Left kidney (tissue), 1 donor: ENCODE measurements at regions not wholly inside any gene's neighbourhood (a gene's known extent, or its start where the extent isn't known, plus 50 kb on each side); places are given as distances from the start of the nearest gene placed in this dataset.
A peak's percentile ranks its signal among the peaks of the same experiment; 100 is the strongest.
"Not testable (repeated sequence)": the region's sequence is repeated elsewhere in the genome, so short reads cannot be mapped to it uniquely, and the experiment has no call there.

Source experiments
- DNase-seq: peaks from one replicate; pipeline ENCODE4 v3.0.0-alpha.2; 2013

- DNase-seq: no peak
Measured at GRCh38 chr3:65172209-65172608, 484.4 kb upstream of the ADAMTS9 start.

- DNase-seq: no peak
Measured at GRCh38 chr3:65170390-65171042, 482.7 kb upstream of the ADAMTS9 start.

- DNase-seq: no peak
Measured at GRCh38 chr3:65169961-65170360, 482.2 kb upstream of the ADAMTS9 start.

GRCh38 chr3:65168547-65168946 is 480.7 kb upstream of the ADAMTS9 start:
- DNase-seq: no peak

GRCh38 chr3:65166531-65166930 is 478.7 kb upstream of the ADAMTS9 start:
- DNase-seq: no peak

GRCh38 chr3:65158023-65158422 is 470.2 kb upstream of the ADAMTS9 start:
- no peak for DNase-seq

GRCh38 chr3:65153850-65154512 is 466.2 kb upstream of the ADAMTS9 start:
- DNase-seq: no peak

GRCh38 chr3:65151666-65152065 is 463.9 kb upstream of the ADAMTS9 start:
- DNase-seq: no peak

GRCh38 chr3:65149877-65150276 is 462.1 kb upstream of the ADAMTS9 start:
- DNase-seq: no peak

- DNase-seq: no peak
Measured at GRCh38 chr3:65148687-65149086, 460.9 kb upstream of the ADAMTS9 start.

GRCh38 chr3:65146179-65146578 is 458.4 kb upstream of the ADAMTS9 start:
- DNase-seq: peak; percentile 18

GRCh38 chr3:65145680-65146079 is 457.9 kb upstream of the ADAMTS9 start:
- DNase-seq: no peak

GRCh38 chr3:65144791-65145351 is 457.1 kb upstream of the ADAMTS9 start:
- DNase-seq: no peak

GRCh38 chr3:65142456-65142855 is 454.7 kb upstream of the ADAMTS9 start:
- DNase-seq: no peak

GRCh38 chr3:65138556-65138955 is 450.8 kb upstream of the ADAMTS9 start:
- DNase-seq: no peak

GRCh38 chr3:65133752-65134151 is 446.0 kb upstream of the ADAMTS9 start:
- DNase-seq: not testable (repeated sequence)

- no peak for DNase-seq
Measured at GRCh38 chr3:65130782-65131181, 443.0 kb upstream of the ADAMTS9 start.

GRCh38 chr3:65128346-65128745 is 440.5 kb upstream of the ADAMTS9 start:
- DNase-seq: no peak

- DNase-seq: no peak
Measured at GRCh38 chr3:65126527-65127410, 439.0 kb upstream of the ADAMTS9 start.

- DNase-seq: not testable (repeated sequence)
Measured at GRCh38 chr3:65120156-65120555, 432.4 kb upstream of the ADAMTS9 start.

GRCh38 chr3:65118912-65119499 is 431.2 kb upstream of the ADAMTS9 start:
- no peak for DNase-seq

- no peak for DNase-seq
Measured at GRCh38 chr3:65114041-65114440, 426.2 kb upstream of the ADAMTS9 start.
